ENCODE measurements at regions not wholly inside any gene's neighbourhood (a gene's known extent, or its start where the extent isn't known, plus 50 kb on each side); places are given as distances from the start of the nearest gene placed in this dataset.

DNA sequence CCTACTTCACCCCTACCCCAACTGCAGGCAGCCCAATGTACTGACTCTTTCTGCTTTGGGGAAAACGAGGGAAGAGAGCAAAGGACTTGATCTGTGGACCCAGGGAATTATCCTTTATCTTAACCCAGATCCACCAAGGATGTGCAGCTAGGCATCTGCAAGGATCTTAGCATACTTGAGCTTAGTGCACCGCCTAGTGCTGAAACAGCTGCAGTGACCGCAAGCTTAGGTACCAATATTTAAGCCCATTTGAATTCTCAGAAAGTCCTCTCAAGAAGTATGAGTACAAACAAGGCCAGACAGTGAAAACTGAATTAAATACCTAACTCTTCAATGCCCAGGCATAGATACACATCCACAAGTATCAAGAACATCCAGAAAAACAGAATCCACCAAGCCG is 576.7 kb upstream of the ADAMTS16 start:
- TF ChIP-seq, protein P1, sequence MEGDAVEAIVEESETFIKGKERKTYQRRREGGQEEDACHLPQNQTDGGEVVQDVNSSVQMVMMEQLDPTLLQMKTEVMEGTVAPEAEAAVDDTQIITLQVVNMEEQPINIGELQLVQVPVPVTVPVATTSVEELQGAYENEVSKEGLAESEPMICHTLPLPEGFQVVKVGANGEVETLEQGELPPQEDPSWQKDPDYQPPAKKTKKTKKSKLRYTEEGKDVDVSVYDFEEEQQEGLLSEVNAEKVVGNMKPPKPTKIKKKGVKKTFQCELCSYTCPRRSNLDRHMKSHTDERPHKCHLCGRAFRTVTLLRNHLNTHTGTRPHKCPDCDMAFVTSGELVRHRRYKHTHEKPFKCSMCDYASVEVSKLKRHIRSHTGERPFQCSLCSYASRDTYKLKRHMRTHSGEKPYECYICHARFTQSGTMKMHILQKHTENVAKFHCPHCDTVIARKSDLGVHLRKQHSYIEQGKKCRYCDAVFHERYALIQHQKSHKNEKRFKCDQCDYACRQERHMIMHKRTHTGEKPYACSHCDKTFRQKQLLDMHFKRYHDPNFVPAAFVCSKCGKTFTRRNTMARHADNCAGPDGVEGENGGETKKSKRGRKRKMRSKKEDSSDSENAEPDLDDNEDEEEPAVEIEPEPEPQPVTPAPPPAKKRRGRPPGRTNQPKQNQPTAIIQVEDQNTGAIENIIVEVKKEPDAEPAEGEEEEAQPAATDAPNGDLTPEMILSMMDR (IDR thresholded peaks at IDR 0.05): no peak
- no peak for TF ChIP-seq EZH2 (IDR thresholded peaks at IDR 0.05; ENCODE audit: borderline replicate concordance, insufficient read depth, low read depth, low read length, poor library complexity, severe bottlenecking)
